ENCODE measurements at regions not wholly inside any gene's neighbourhood (a gene's known extent, or its start where the extent isn't known, plus 50 kb on each side); places are given as distances from the start of the nearest gene placed in this dataset.

DNA sequence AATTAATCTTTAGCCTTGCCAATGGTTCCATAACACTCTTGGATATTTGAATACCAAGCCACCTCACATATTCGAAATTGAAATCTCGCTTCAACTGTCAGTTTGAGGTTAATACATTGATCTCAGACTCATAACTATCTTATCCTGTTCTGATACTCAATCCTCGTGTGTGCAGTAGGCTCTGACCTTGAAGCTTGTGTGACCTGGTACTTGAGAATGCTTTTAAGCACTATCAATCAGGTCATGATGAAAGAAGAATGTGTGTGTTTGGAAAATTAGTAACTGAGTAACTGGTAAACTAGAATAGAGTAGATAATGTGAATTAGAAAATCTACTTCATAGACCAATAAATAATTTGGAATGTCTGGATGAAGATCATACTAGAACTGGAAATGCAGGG is 1266.7 kb downstream of the MAT2B start:
- Histone ChIP-seq H3K27ac (no peak overlapping the region), H3K4me3 (no peak overlapping the region), H3K9me3 (replicated peaks in 1 of 3) (no peaks in the 10 kb centered on the region), H3K27me3 (no peaks in the 10 kb centered on the region), H3K4me1 (replicated peaks in 1 of 2) (no peaks in the 10 kb centered on the region), H3K36me3 (replicated peaks in 1 of 2) (no peaks in the 10 kb centered on the region)
- DNase-seq: no peak
- WGBS, 4 donors: 46 to 62% (median 55%) methylated on average over 3 of the region's 3 CpGs
- TF ChIP-seq, protein P1, sequence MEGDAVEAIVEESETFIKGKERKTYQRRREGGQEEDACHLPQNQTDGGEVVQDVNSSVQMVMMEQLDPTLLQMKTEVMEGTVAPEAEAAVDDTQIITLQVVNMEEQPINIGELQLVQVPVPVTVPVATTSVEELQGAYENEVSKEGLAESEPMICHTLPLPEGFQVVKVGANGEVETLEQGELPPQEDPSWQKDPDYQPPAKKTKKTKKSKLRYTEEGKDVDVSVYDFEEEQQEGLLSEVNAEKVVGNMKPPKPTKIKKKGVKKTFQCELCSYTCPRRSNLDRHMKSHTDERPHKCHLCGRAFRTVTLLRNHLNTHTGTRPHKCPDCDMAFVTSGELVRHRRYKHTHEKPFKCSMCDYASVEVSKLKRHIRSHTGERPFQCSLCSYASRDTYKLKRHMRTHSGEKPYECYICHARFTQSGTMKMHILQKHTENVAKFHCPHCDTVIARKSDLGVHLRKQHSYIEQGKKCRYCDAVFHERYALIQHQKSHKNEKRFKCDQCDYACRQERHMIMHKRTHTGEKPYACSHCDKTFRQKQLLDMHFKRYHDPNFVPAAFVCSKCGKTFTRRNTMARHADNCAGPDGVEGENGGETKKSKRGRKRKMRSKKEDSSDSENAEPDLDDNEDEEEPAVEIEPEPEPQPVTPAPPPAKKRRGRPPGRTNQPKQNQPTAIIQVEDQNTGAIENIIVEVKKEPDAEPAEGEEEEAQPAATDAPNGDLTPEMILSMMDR (IDR thresholded peaks at IDR 0.05): no peak
- TF ChIP-seq POLR2A (IDR thresholded peaks at IDR 0.05): no peak
- intact Hi-C loops (cut with DNase I): no loop called here

DNA sequence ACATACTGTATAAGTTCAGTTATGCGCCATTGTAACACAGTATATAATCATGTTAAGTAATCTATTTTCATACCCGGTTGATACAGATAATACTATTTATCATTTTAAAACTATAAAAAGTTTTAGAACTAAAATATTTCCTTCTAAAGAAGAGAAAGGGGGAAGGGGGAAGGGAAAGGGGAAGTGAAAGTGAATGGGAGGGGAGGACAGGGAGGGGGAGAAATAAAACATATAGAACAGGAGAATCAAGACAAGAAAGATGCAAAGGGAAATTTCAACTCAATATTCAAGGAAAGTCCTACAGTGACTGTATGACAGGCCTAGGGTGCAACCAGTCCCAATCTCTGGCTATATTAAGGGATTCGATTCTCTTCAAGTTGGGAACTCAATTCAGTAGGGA is 1278.8 kb downstream of the MAT2B start:
- 84 to 89% (median 87%) methylated on average over 3 of the region's 3 CpGs for WGBS, 4 donors
- H3K4me1 ChIP-seq (replicated peaks in 1 of 2): no peaks in the 10 kb centered on the region
- no peak overlapping the region for H3K4me3 ChIP-seq
- intact Hi-C loops (cut with DNase I): no loop called here
- no peak overlapping the region for H3K27ac ChIP-seq
- H3K36me3 ChIP-seq (replicated peaks in 1 of 2): no peaks in the 10 kb centered on the region
- no peaks in the 10 kb centered on the region for H3K9me3 ChIP-seq (replicated peaks in 1 of 3)
- TF ChIP-seq POLR2A (IDR thresholded peaks at IDR 0.05): no peak
- TF ChIP-seq, protein P1 (IDR thresholded peaks at IDR 0.05): no peak
- DNase-seq: no peak
- H3K27me3 ChIP-seq: no peaks in the 10 kb centered on the region

DNA sequence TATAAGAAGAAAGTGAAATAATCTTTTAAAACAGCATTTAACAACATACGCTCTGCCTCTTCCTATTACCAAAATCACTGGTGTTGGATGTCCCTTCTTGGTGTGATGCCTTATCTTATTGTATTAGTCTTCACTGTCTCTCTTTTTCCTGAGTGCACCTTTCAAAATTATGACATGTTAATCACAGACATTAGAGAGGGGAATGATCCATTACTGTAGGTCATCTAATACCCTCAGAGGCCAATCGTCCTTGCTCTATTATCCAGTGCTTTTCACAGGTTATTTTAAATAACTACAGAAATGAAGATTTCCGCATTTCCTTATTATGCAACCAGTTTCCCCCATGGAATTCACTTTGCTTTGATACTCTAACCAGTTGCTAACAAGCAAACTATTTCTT is 1292.7 kb downstream of the MAT2B start:
- Histone ChIP-seq H3K27ac (no peak overlapping the region), H3K36me3 (replicated peaks in 1 of 2) (no peaks in the 10 kb centered on the region), H3K9me3 (replicated peaks in 1 of 3) (no peaks in the 10 kb centered on the region), H3K27me3 (no peaks in the 10 kb centered on the region), H3K4me1 (replicated peaks in 1 of 2) (no peaks in the 10 kb centered on the region), H3K4me3 (no peak overlapping the region)
- no peak for DNase-seq
- 64 to 68% (median 67%) methylated on average over 3 of the region's 3 CpGs for WGBS, 4 donors
- intact Hi-C loops (cut with DNase I): no loop called here
- TF ChIP-seq POLR2A (IDR thresholded peaks at IDR 0.05): no peak
- TF ChIP-seq, protein P1 (IDR thresholded peaks at IDR 0.05): no peak

GRCh38 chr5:164799391-164799790 is 1294.0 kb downstream of the MAT2B start:
- Histone ChIP-seq H3K27ac (no peak overlapping the region), H3K4me3 (no peak overlapping the region), H3K4me1 (replicated peaks in 1 of 2) (no peaks in the 10 kb centered on the region), H3K36me3 (replicated peaks in 1 of 2) (no peaks in the 10 kb centered on the region), H3K27me3 (no peaks in the 10 kb centered on the region), H3K9me3 (replicated peaks in 1 of 3) (no peaks in the 10 kb centered on the region)
- WGBS, 4 donors: 33 to 66% (median 55%) methylated on average over 2 of the region's 2 CpGs
- no peak for TF ChIP-seq POLR2A (IDR thresholded peaks at IDR 0.05)
- TF ChIP-seq, protein P1 (IDR thresholded peaks at IDR 0.05): no peak
- intact Hi-C loops (cut with DNase I): no loop called here
- no peak for DNase-seq
